ENCODE measurements at regions not wholly inside any gene's neighbourhood (a gene's known extent, or its start where the extent isn't known, plus 50 kb on each side); places are given as distances from the start of the nearest gene placed in this dataset.
"Not testable (repeated sequence)": the region's sequence is repeated elsewhere in the genome, so short reads cannot be mapped to it uniquely, and the experiment has no call there.

DNA sequence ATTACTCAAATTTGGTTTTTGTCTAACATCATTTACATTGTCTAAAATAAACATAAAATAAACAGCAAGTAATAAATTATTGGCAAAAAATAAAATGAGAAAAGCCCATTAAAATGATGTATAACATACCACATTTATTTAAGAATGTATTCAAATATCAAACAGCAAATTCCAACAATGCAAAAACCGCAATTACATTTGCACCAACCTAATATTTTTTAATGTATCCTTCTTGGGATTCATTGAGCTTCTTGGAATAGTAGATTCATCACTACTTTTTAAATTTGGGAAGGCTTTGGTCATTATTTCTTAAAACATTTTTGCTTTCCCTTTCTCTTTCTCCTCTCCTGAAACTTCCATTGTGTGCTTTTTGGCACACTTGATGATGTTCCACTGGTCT, 400.2 kb downstream of the MAGEE1 start:
- H3K9me3 Mint-ChIP-seq (ENCODE audit: unreplicated experiment): no peaks in the 10 kb centered on the region
- Histone ChIP-seq H2AFZ (ENCODE audit: low read depth, low read length) (no peak overlapping the region), H3K4me1 (ENCODE audit: insufficient read depth, low read length) (no peaks in the 10 kb centered on the region), H3K36me3 (ENCODE audit: insufficient read depth, low read length) (no peaks in the 10 kb centered on the region), H3K9me3 (ENCODE audit: insufficient read depth, low read depth, low read length) (no peaks in the 10 kb centered on the region), H3K79me2 (ENCODE audit: insufficient read depth, low read length) (no peaks in the 10 kb centered on the region), H3K27ac (ENCODE audit: low read depth, low read length) (no peak overlapping the region), H4K20me1 (ENCODE audit: insufficient read depth, low read length) (no peaks in the 10 kb centered on the region), H3K4me2 (ENCODE audit: low read length) (no peak overlapping the region), H3K4me3 (ENCODE audit: insufficient read depth, low read depth, low read length) (no peak overlapping the region), H3K27me3 (ENCODE audit: insufficient read depth, low read length) (no peaks in the 10 kb centered on the region), H3K9ac (ENCODE audit: low read length) (no peak overlapping the region)
- no peaks in the 10 kb centered on the region for H3K36me3 Mint-ChIP-seq (ENCODE audit: low read depth, unreplicated experiment)
- TF ChIP-seq EZH2 (IDR thresholded peaks at IDR 0.05; ENCODE audit: insufficient read depth, low read length): no peak
- TF ChIP-seq, protein P1, sequence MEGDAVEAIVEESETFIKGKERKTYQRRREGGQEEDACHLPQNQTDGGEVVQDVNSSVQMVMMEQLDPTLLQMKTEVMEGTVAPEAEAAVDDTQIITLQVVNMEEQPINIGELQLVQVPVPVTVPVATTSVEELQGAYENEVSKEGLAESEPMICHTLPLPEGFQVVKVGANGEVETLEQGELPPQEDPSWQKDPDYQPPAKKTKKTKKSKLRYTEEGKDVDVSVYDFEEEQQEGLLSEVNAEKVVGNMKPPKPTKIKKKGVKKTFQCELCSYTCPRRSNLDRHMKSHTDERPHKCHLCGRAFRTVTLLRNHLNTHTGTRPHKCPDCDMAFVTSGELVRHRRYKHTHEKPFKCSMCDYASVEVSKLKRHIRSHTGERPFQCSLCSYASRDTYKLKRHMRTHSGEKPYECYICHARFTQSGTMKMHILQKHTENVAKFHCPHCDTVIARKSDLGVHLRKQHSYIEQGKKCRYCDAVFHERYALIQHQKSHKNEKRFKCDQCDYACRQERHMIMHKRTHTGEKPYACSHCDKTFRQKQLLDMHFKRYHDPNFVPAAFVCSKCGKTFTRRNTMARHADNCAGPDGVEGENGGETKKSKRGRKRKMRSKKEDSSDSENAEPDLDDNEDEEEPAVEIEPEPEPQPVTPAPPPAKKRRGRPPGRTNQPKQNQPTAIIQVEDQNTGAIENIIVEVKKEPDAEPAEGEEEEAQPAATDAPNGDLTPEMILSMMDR (IDR thresholded peaks at IDR 0.05; ENCODE audit: insufficient read depth, low read depth, low read length): no peak
- H3K27me3 Mint-ChIP-seq (ENCODE audit: low read depth, unreplicated experiment): no peaks in the 10 kb centered on the region
- no peaks in the 10 kb centered on the region for H3K4me1 Mint-ChIP-seq (ENCODE audit: low read depth, unreplicated experiment)
- DNase-seq (ENCODE audit: low read depth) (no peak), FAIRE-seq (peak; percentile 26)
- no peak overlapping the region for H3K4me3 Mint-ChIP-seq (ENCODE audit: unreplicated experiment)
- H3K27ac Mint-ChIP-seq (ENCODE audit: unreplicated experiment): no peak overlapping the region

DNA sequence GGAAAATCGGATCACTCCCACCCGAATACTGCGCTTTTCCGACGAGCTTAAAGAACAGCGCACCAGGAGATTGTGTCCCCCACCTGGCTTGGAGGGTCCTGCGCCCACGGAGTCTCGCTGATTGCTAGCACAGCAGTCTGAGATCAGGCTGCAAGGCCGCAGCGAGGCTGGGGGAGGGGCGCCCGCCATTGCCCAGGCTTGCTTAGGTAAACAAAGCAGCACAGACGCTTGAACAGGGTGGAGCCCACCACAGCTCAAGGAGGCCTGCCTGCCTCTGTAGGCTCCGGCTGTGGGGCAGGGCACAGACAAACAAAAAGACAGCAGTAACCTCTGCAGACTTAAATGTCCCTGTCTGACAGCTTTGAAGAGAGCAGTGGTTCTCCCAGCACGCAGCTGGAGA, 413.4 kb downstream of the MAGEE1 start:
- not testable (repeated sequence) for H3K36me3 Mint-ChIP-seq (ENCODE audit: low read depth, unreplicated experiment); H3K4me3 ChIP-seq (ENCODE audit: insufficient read depth, low read depth, low read length); H3K27ac Mint-ChIP-seq (ENCODE audit: unreplicated experiment); H3K4me3 Mint-ChIP-seq (ENCODE audit: unreplicated experiment); H3K27ac ChIP-seq (ENCODE audit: low read depth, low read length); H3K9me3 ChIP-seq (ENCODE audit: insufficient read depth, low read depth, low read length); H3K27me3 ChIP-seq (ENCODE audit: insufficient read depth, low read length); H3K4me1 ChIP-seq (ENCODE audit: insufficient read depth, low read length); H3K79me2 ChIP-seq (ENCODE audit: insufficient read depth, low read length); H3K27me3 Mint-ChIP-seq (ENCODE audit: low read depth, unreplicated experiment); H3K9ac ChIP-seq (ENCODE audit: low read length); FAIRE-seq; H3K4me2 ChIP-seq (ENCODE audit: low read length); H2AFZ ChIP-seq (ENCODE audit: low read depth, low read length); H4K20me1 ChIP-seq (ENCODE audit: insufficient read depth, low read length); H3K9me3 Mint-ChIP-seq (ENCODE audit: unreplicated experiment); H3K4me1 Mint-ChIP-seq (ENCODE audit: low read depth, unreplicated experiment); H3K36me3 ChIP-seq (ENCODE audit: insufficient read depth, low read length); DNase-seq (ENCODE audit: low read depth)

DNA sequence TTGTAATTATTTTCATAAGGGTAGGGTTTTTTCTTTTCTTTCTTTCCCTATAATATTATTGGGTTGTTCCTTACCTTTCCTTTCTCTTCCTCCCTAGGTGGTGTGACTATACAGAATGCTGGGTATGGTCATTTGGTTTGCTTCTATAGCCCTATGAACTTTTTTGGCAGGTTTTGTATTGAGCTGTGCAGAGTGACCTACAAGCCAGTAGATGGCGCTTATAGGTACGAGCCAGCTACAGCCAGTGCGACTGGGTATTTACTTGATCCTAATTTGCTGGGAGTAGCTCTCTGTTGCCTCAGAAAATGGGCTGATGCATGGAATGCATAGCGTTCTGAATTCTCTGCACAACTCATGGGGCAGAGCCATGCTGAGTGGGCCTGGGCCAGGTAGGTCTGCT, 423.3 kb downstream of the MAGEE1 start:
- no peak for DNase-seq (ENCODE audit: low read depth)
- Mint-ChIP-seq H3K4me3 (ENCODE audit: unreplicated experiment) (no peak overlapping the region), H3K27me3 (ENCODE audit: low read depth, unreplicated experiment) (no peaks in the 10 kb centered on the region), H3K36me3 (ENCODE audit: low read depth, unreplicated experiment) (no peaks in the 10 kb centered on the region), H3K4me1 (ENCODE audit: low read depth, unreplicated experiment) (no peaks in the 10 kb centered on the region), H3K27ac (ENCODE audit: unreplicated experiment) (no peak overlapping the region), H3K9me3 (ENCODE audit: unreplicated experiment) (peaks cover 5% of the 10 kb centered on the region)
- H3K27me3 ChIP-seq (ENCODE audit: insufficient read depth, low read length): no peaks in the 10 kb centered on the region
- H3K4me3 ChIP-seq (ENCODE audit: insufficient read depth, low read depth, low read length): no peak overlapping the region
- no peaks in the 10 kb centered on the region for H3K79me2 ChIP-seq (ENCODE audit: insufficient read depth, low read length)
- H3K36me3 ChIP-seq (ENCODE audit: insufficient read depth, low read length): no peaks in the 10 kb centered on the region
- no peaks in the 10 kb centered on the region for H3K9me3 ChIP-seq (ENCODE audit: insufficient read depth, low read depth, low read length)
- no peak overlapping the region for H3K27ac ChIP-seq (ENCODE audit: low read depth, low read length)
- H3K9ac ChIP-seq (ENCODE audit: low read length): no peak overlapping the region
- H4K20me1 ChIP-seq (ENCODE audit: insufficient read depth, low read length): no peaks in the 10 kb centered on the region
- TF ChIP-seq EZH2 (IDR thresholded peaks at IDR 0.05; ENCODE audit: insufficient read depth, low read length): no peak
- TF ChIP-seq, protein P1 (IDR thresholded peaks at IDR 0.05; ENCODE audit: insufficient read depth, low read depth, low read length): no peak
- H2AFZ ChIP-seq (ENCODE audit: low read depth, low read length): no peak overlapping the region
- H3K4me1 ChIP-seq (ENCODE audit: insufficient read depth, low read length): no peaks in the 10 kb centered on the region
- no peak for FAIRE-seq
- no peak overlapping the region for H3K4me2 ChIP-seq (ENCODE audit: low read length)
